Duodenal mucosa (tissue), 2 donors: ENCODE measurements at regions not wholly inside any gene's neighbourhood (a gene's known extent, or its start where the extent isn't known, plus 50 kb on each side); places are given as distances from the start of the nearest gene placed in this dataset.

Experiments used
- H3K27ac ChIP-seq: one replicate; pipeline ENCODE4 v1.7.0; 2013; ENCODE audit warnings: low read depth, low read length
- H3K27me3 ChIP-seq, 2 donors: one replicate each; pipeline ENCODE4 v1.7.0; 2013; ENCODE audit warnings: low read length in 2 of 2, control low read depth in 1 of 2; ENCODE audit not compliant: insufficient read depth in 2 of 2, control insufficient read depth in 1 of 2
- H3K36me3 ChIP-seq, 2 donors: one replicate each; pipeline ENCODE4 v1.7.0; 2013; ENCODE audit warnings: low read length in 2 of 2, control low read depth in 1 of 2; ENCODE audit not compliant: insufficient read depth in 2 of 2, control insufficient read depth in 1 of 2
- H3K4me1 ChIP-seq, 2 donors: one replicate each; pipeline ENCODE4 v1.7.0; 2013; ENCODE audit warnings: low read length in 2 of 2, control low read depth in 1 of 2; ENCODE audit not compliant: insufficient read depth in 2 of 2, control insufficient read depth in 1 of 2
- H3K4me3 ChIP-seq, 2 donors: one replicate each; pipeline ENCODE4 v1.7.0; 2013; ENCODE audit warnings: low read length in 2 of 2, low read depth in 1 of 2
- H3K9ac ChIP-seq, 2 donors: one replicate each; pipeline ENCODE4 v1.7.0; 2013; ENCODE audit warnings: low read length in 2 of 2, low read depth in 1 of 2
- H3K9me3 ChIP-seq, 2 donors: one replicate each; pipeline ENCODE4 v1.7.0; 2013; ENCODE audit warnings: low read length in 2 of 2, control low read depth in 1 of 2; ENCODE audit not compliant: control insufficient read depth in 1 of 2

GRCh38 chr4:19823781-19824180, 427.9 kb upstream of the SLIT2 start:
- H3K4me3 ChIP-seq, result no peak overlapping the region
- H3K27me3 ChIP-seq, result no peaks in the 10 kb centered on the region
- H3K4me1 ChIP-seq, result no peaks in the 10 kb centered on the region

GRCh38 chr4:19819737-19820136, 432.0 kb upstream of the SLIT2 start:
- Histone ChIP-seq H3K36me3 (no peaks in the 10 kb centered on the region), H3K27ac (no peak overlapping the region), H3K9ac (no peak overlapping the region), H3K4me1 (no peaks in the 10 kb centered on the region), H3K27me3 (no peaks in the 10 kb centered on the region), H3K4me3 (no peak overlapping the region), H3K9me3 (no peaks in the 10 kb centered on the region)

More at GRCh38 chr4:19823781-19824180, 427.9 kb upstream of the SLIT2 start:
- Histone ChIP-seq H3K9ac (no peak overlapping the region), H3K27ac (no peak overlapping the region), H3K9me3 (no peaks in the 10 kb centered on the region), H3K36me3 (no peaks in the 10 kb centered on the region)

DNA sequence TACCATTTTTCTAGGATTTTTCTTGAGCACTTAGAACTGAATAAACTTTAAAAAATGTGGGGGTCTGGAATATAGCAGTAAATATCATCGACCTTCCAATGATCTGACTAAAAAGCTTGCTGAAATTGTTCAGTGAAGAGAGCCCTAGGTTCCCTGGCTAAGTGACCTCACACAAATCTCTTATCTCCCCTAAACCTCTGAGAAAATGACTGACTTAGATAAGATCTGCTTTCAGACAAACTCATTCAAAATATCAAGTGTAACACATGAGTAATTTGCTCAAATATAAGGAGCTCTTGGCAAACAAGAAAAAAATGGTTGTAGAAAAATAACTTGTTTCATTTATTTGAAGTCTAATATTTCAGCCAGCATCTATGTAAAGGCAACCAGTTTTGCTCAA, 441.7 kb upstream of the SLIT2 start:
- H3K9me3 ChIP-seq, result no peaks in the 10 kb centered on the region
- H3K9ac ChIP-seq, result no peak overlapping the region
- no peaks in the 10 kb centered on the region for H3K27me3 ChIP-seq
- H3K36me3 ChIP-seq, result no peaks in the 10 kb centered on the region
- H3K4me3 ChIP-seq, result no peak overlapping the region
- H3K27ac ChIP-seq, result no peak overlapping the region
- H3K4me1 ChIP-seq, result no peaks in the 10 kb centered on the region

DNA sequence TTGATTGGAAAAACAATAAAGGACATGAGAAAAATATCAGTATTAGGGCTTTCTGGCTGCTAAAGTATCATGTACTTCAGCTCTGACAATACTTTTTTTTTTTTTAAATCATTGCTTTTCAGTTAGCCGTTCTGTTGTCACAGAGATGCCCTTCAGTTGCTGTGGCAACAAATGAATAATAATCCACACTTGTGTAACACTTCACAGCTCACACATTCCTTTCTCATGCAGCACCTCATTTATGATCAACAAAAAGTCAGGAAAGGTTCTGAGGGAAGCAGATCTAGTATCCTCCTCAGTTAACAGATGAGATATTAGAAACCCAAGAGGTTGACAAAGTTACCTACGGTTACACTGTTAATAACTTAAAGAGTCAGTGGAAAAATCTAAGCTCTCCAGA, 444.2 kb upstream of the SLIT2 start:
- Histone ChIP-seq H3K4me1 (no peaks in the 10 kb centered on the region), H3K27me3 (no peaks in the 10 kb centered on the region), H3K4me3 (no peak overlapping the region), H3K9ac (no peak overlapping the region), H3K9me3 (no peaks in the 10 kb centered on the region), H3K36me3 (no peaks in the 10 kb centered on the region), H3K27ac (no peak overlapping the region)

- Histone ChIP-seq H3K9ac (no peak overlapping the region), H3K9me3 (no peaks in the 10 kb centered on the region), H3K4me3 (no peak overlapping the region), H3K27ac (no peak overlapping the region), H3K36me3 (no peaks in the 10 kb centered on the region), H3K27me3 (no peaks in the 10 kb centered on the region), H3K4me1 (no peaks in the 10 kb centered on the region)
These were observed 444.8 kb upstream of the SLIT2 start for GRCh38 chr4:19806865-19807264.

- H3K27me3 ChIP-seq, result no peaks in the 10 kb centered on the region
- H3K27ac ChIP-seq, result no peak overlapping the region
- H3K4me1 ChIP-seq, result no peaks in the 10 kb centered on the region
- H3K9me3 ChIP-seq, result no peaks in the 10 kb centered on the region
- H3K9ac ChIP-seq, result no peak overlapping the region
- no peak overlapping the region for H3K4me3 ChIP-seq
- no peaks in the 10 kb centered on the region for H3K36me3 ChIP-seq
These were observed 448.3 kb upstream of the SLIT2 start for GRCh38 chr4:19803406-19803805.

GRCh38 chr4:19793831-19794230, 457.9 kb upstream of the SLIT2 start:
- no peak overlapping the region for H3K9ac ChIP-seq
- H3K36me3 ChIP-seq, result no peaks in the 10 kb centered on the region
- H3K9me3 ChIP-seq, result no peaks in the 10 kb centered on the region
- H3K4me1 ChIP-seq, result no peaks in the 10 kb centered on the region
- H3K27ac ChIP-seq, result no peak overlapping the region
- H3K4me3 ChIP-seq, result no peak overlapping the region
- no peaks in the 10 kb centered on the region for H3K27me3 ChIP-seq

GRCh38 chr4:19791422-19792123, 460.1 kb upstream of the SLIT2 start:
- H3K4me1 ChIP-seq, result no peaks in the 10 kb centered on the region
- H3K9ac ChIP-seq, result no peak overlapping the region
- H3K27me3 ChIP-seq, result no peaks in the 10 kb centered on the region
- H3K9me3 ChIP-seq, result no peaks in the 10 kb centered on the region
- H3K36me3 ChIP-seq, result no peaks in the 10 kb centered on the region
- H3K27ac ChIP-seq, result no peak overlapping the region
- no peak overlapping the region for H3K4me3 ChIP-seq

DNA sequence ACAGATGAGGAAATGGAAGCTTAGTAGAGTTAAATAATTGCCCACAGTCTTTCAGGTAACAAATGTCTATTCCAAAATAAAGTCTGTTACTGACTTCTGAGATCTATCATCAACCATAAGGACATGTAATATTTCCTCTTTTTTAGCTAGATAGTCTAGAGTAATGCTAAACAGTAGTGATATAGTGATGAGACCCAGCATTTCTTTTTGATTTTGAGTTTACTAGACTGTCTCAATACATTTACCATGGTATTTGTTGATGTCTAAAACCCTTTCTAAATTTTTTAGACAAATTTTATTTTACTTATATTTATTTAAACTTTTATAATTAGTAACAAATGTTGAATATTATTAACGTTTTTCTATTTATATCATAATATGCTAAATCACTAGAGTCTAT, 465.1 kb upstream of the SLIT2 start:
- Histone ChIP-seq H3K27me3 (no peaks in the 10 kb centered on the region), H3K36me3 (no peaks in the 10 kb centered on the region), H3K9me3 (peaks cover 3 to 5% of the 10 kb centered on the region in 2 donors), H3K4me1 (no peaks in the 10 kb centered on the region), H3K27ac (no peak overlapping the region), H3K9ac (no peak overlapping the region), H3K4me3 (no peak overlapping the region)

GRCh38 chr4:19783667-19784223, 468.0 kb upstream of the SLIT2 start:
- Histone ChIP-seq H3K36me3 (no peaks in the 10 kb centered on the region), H3K27me3 (no peaks in the 10 kb centered on the region), H3K27ac (no peak overlapping the region), H3K4me1 (no peaks in the 10 kb centered on the region), H3K9me3 (peaks cover 3 to 5% of the 10 kb centered on the region in 2 donors), H3K4me3 (no peak overlapping the region), H3K9ac (no peak overlapping the region)
